NCI-H510A treated with DMSO at 0.1 percent for 48 hours (cell line): ENCODE measurements at regions not wholly inside any gene's neighbourhood (a gene's known extent, or its start where the extent isn't known, plus 50 kb on each side); places are given as distances from the start of the nearest gene placed in this dataset.

ENCODE experiments used
- DNase-seq: peaks from one replicate; lab custom pipeline; 2025; lab: John Stamatoyannopoulos, UW

- no peak for DNase-seq
These were observed 80.8 kb upstream of the PDE5A start for GRCh38 chr4:119709418-119709817.

- no peak for DNase-seq
These were observed 78.7 kb upstream of the PDE5A start for GRCh38 chr4:119707336-119707735.

GRCh38 chr4:119706804-119707203, 78.2 kb upstream of the PDE5A start:
- DNase-seq: no peak

- DNase-seq: no peak
These were observed 69.3 kb upstream of the PDE5A start for GRCh38 chr4:119697887-119698393.

GRCh38 chr4:119696963-119697362, 68.4 kb upstream of the PDE5A start:
- DNase-seq: no peak

GRCh38 chr4:119695216-119695615, 66.6 kb upstream of the PDE5A start:
- no peak for DNase-seq

- no peak for DNase-seq
These were observed 64.5 kb upstream of the PDE5A start for GRCh38 chr4:119693126-119693525.

GRCh38 chr4:119692001-119692400, 63.4 kb upstream of the PDE5A start:
- DNase-seq: no peak

- DNase-seq: no peak
These were observed 62.3 kb upstream of the PDE5A start for GRCh38 chr4:119690871-119691270.

GRCh38 chr4:119688446-119688845, 59.8 kb upstream of the PDE5A start:
- DNase-seq: no peak

- no peak for DNase-seq
These were observed 55.9 kb upstream of the PDE5A start for GRCh38 chr4:119684463-119684862.

- DNase-seq: no peak
These were observed 54.9 kb upstream of the PDE5A start for GRCh38 chr4:119683518-119683917.

- no peak for DNase-seq
These were observed 53.5 kb upstream of the PDE5A start for GRCh38 chr4:119682099-119682498.

- DNase-seq: no peak
These were observed 50.6 kb upstream of the PDE5A start for GRCh38 chr4:119679251-119679650.

GRCh38 chr4:119678761-119679160, 50.2 kb upstream of the PDE5A start:
- no peak for DNase-seq
